GM18868 (cell line): ENCODE measurements at regions not wholly inside any gene's neighbourhood (a gene's known extent, or its start where the extent isn't known, plus 50 kb on each side); places are given as distances from the start of the nearest gene placed in this dataset.

Source experiments
- ATAC-seq: cut with Tn5 transposase; IDR thresholded peaks from one replicate; pipeline ENCODE4 v1.9.1; 2021; ENCODE audit warnings: mild to moderate bottlenecking, moderate library complexity; ENCODE audit not compliant: unreplicated experiment

GRCh38 chr13:59562924-59563323 is 600.8 kb downstream of the DIAPH3 start:
- no peak for ATAC-seq

GRCh38 chr13:59566561-59566960 is 597.2 kb downstream of the DIAPH3 start:
- no peak for ATAC-seq

- no peak for ATAC-seq
Observed at GRCh38 chr13:59568306-59568705, 595.4 kb downstream of the DIAPH3 start.

GRCh38 chr13:59570204-59570603 is 593.5 kb downstream of the DIAPH3 start:
- peak; percentile 50 for ATAC-seq

- no peak for ATAC-seq
Observed at GRCh38 chr13:59584101-59584500, 579.6 kb downstream of the DIAPH3 start.

GRCh38 chr13:59584761-59585670 is 578.7 kb downstream of the DIAPH3 start:
- ATAC-seq = no peak

GRCh38 chr13:59587030-59587429 is 576.7 kb downstream of the DIAPH3 start:
- ATAC-seq = no peak

- no peak for ATAC-seq
Observed at GRCh38 chr13:59587971-59588716, 575.6 kb downstream of the DIAPH3 start.

GRCh38 chr13:59588717-59589067 is 575.0 kb downstream of the DIAPH3 start:
- no peak for ATAC-seq

GRCh38 chr13:59601993-59602392 is 561.7 kb downstream of the DIAPH3 start:
- no peak for ATAC-seq

- no peak for ATAC-seq
Observed at GRCh38 chr13:59603646-59604045, 560.1 kb downstream of the DIAPH3 start.

- no peak for ATAC-seq
Observed at GRCh38 chr13:59607172-59607571, 556.6 kb downstream of the DIAPH3 start.

- ATAC-seq = peak; percentile 90
Observed at GRCh38 chr13:59607780-59608233, 555.9 kb downstream of the DIAPH3 start.

- ATAC-seq = no peak
Observed at GRCh38 chr13:59609421-59609820, 554.3 kb downstream of the DIAPH3 start.
